ENCODE measurements at regions not wholly inside any gene's neighbourhood (a gene's known extent, or its start where the extent isn't known, plus 50 kb on each side); places are given as distances from the start of the nearest gene placed in this dataset.
"Not testable (repeated sequence)": the region's sequence is repeated elsewhere in the genome, so short reads cannot be mapped to it uniquely, and the experiment has no call there.

DNA sequence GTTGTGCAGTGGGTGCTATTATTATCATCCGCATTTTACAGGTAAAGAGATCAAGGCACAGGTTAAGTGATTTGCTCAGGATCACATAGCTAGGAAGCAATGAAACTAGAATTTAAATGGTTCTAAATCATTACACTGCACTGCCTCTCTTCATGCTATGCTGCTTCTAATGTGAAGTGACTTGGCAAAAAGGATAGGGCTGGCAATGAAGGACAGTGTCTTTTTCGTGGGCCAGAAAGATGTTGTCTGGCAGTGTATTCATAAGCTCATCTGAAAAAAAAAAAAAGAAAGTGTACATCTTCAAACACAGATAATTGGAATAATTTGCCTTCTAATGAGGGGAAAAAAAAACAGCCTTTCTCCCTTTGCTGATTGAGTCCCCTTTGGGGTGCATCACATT is 132.2 kb upstream of the FUNDC1 start:
- DNase-seq = no peak

DNA sequence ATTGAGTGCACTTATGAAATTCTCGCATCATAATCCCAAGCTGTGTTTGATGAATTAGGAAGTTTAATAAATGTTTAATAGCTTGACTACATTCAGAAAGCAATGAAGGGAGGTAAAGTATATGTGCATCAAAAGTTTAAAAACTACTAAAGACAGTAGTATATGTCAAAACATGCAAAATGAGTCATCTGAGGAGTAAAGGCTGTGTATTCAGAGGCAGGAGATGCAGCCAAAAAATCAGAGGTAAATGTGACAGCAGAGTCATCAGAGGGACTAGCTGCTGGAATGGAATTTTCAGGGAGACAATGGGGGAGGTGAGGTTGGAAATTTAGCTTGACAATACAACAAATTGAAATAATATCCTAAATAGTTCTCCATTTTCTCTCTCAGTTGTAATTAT is 127.0 kb upstream of the FUNDC1 start:
- no peak for DNase-seq

- DNase-seq = no peak
Measured at GRCh38 chrX:44667771-44668170, 125.1 kb upstream of the FUNDC1 start.

DNA sequence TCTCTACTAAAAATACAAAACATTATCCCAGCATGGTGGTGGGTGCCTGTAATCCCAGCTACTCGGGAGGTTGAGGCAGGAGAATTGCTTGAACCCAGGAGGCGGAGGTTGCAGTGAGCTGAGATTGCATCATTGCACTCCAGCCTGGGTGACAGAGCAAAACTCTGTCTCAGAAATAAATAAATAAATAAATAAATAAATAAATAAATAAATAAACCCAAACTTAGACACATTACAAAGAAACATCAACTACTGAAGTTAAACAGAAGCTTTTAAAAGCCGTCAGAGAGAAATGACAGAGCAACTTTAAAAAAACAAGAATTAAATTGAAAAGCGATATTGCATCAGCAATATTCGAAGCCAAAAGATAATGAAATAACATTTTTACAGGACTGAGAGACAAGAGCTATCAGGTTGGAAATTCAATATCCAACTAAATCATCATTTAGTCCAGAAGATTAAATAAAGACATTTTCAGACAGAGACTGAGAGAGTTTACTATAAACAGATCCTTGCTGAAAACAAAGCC is 115.1 kb upstream of the FUNDC1 start:
- DNase-seq = not testable (repeated sequence)

DNA sequence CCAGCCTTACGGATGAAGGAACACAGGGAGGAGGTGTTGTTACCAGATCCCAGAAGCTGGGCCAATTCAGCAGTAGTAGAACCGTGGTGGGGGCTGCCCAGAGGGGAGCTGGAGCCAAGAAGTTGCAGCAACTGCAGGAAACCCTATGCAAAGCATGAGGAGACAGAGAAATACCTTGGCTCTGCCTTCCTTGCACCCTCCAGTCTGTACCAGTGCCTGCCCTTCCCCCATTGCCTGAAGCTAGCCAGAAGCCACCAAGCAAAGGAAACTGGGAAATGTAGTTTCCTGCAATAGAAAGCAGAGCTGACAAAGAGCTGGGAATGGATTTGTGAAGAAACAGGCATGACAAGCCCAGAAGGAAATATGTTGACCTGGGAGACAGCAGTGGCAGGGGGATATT is 108.7 kb upstream of the FUNDC1 start:
- peak in 2 of 3 experiments; percentile 5 to 14 for DNase-seq

GRCh38 chrX:44643723-44644122 is 101.1 kb upstream of the FUNDC1 start:
- no peak for DNase-seq

DNA sequence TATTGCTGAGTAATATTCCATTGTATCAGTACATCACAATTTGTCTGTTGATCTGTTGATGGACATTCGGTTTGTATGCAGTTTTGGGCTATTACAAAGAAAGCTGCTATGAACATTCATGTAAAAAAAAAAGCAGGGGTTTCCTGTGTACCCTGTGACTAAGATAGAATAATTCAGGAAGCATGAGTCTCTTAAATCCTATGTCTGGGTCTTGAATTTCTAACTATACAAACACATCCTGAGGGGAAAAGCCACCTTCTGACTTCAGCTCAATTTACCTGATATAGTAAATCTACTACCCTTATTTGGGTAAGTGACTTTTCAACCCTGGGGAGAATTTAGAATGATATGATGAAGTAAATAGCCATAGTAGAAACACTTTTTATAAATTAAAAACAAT is 94.6 kb upstream of the FUNDC1 start:
- DNase-seq = no peak

DNA sequence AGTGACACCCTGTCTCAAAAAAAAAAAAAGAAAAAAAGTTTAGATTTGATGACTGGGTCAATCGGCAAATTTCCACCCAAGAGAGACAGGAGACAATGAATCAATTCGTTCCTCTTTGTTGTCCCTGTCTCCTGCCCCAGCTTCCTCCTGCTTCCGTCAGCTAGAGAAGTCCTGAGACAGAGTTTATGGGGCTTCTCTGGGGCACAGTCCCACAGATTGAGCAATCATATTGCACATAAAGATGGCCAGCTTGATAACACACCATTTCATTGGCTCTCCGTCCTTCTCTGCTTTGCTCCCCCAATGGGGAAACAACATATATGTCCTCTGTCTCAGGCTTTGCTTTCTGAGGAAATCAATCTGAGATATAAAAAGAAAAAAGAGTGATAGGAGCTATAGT is 78.4 kb upstream of the FUNDC1 start:
- DNase-seq = no peak

GRCh38 chrX:44619039-44619438 is 76.4 kb upstream of the FUNDC1 start:
- DNase-seq = no peak

- DNase-seq = no peak
Measured at GRCh38 chrX:44596277-44596676, 53.6 kb upstream of the FUNDC1 start.
